HEK293T (cell line): ENCODE measurements at regions not wholly inside any gene's neighbourhood (a gene's known extent, or its start where the extent isn't known, plus 50 kb on each side); places are given as distances from the start of the nearest gene placed in this dataset.

ENCODE experiments used
- ARNT ChIP-seq: fragments of 450-650 bp; IDR thresholded peaks from 2 replicates; pipeline ENCODE4 v1.6.1; 2017; ENCODE audit warnings: mild to moderate bottlenecking
- BHLHE40 ChIP-seq: fragments of 450-650 bp; IDR thresholded peaks from 2 replicates; pipeline ENCODE4 v1.6.1; 2016; ENCODE audit warnings: mild to moderate bottlenecking, moderate library complexity, borderline replicate concordance
- ELF4 ChIP-seq: fragments of 450-650 bp; IDR thresholded peaks from 2 replicates; pipeline ENCODE4 v1.6.1; 2017; ENCODE audit warnings: antibody characterized with exemption
- FOXK2 ChIP-seq: fragments of 450-650 bp; IDR thresholded peaks from 2 replicates; pipeline ENCODE4 v1.6.1; 2016; ENCODE audit warnings: mild to moderate bottlenecking
- FOXM1 ChIP-seq: fragments of 450-650 bp; IDR thresholded peaks from 2 replicates; pipeline ENCODE4 v1.6.1; 2017; ENCODE audit warnings: mild to moderate bottlenecking, borderline replicate concordance
- HDGF ChIP-seq: fragments of 450-650 bp; IDR thresholded peaks from 2 replicates; pipeline ENCODE4 v1.6.1; 2017; ENCODE audit warnings: antibody characterized with exemption, borderline replicate concordance
- NFRKB ChIP-seq: fragments of 450-650 bp; IDR thresholded peaks from 2 replicates; pipeline ENCODE4 v1.6.1; 2016; ENCODE audit warnings: mild to moderate bottlenecking, moderate library complexity
- TARDBP ChIP-seq: fragments of 450-650 bp; IDR thresholded peaks from 2 replicates; pipeline ENCODE4 v1.6.1; 2016
- ZNF384 ChIP-seq: fragments of 450-650 bp; IDR thresholded peaks from 2 replicates; pipeline ENCODE4 v1.6.1; 2016

- TF ChIP-seq ELF4 (no peak), BHLHE40 (no peak), HDGF (no peak), TARDBP (no peak), FOXM1 (no peak), ZNF384 (no peak), ARNT (no peak), NFRKB (no peak), FOXK2 (no peak)
Observed at GRCh38 chr10:63812501-63812900, 291.3 kb downstream of the REEP3 start.
